ENCODE measurements at regions not wholly inside any gene's neighbourhood (a gene's known extent, or its start where the extent isn't known, plus 50 kb on each side); places are given as distances from the start of the nearest gene placed in this dataset.

DNA sequence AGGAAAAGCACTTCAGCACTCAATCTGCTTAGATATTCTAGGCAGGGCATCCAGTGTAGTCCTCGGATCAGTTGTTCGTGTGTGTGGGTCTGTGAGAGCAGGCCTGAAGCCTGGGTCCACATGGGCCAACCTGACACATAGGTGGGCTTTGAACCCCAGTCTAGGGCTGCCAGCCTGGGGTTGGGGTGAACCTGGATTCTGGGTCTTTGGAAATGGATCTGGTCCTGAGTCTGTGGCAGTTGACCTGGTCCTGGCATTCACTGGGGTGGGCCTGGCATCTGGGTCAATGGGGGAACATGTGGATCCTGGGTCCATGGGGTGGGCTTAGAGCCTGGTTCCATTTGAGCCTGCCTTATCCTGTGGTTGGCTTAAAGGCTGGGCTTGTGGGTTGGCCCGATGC, 492.6 kb upstream of the MAN1A1 start (continued):
- TF ChIP-seq, protein P1, sequence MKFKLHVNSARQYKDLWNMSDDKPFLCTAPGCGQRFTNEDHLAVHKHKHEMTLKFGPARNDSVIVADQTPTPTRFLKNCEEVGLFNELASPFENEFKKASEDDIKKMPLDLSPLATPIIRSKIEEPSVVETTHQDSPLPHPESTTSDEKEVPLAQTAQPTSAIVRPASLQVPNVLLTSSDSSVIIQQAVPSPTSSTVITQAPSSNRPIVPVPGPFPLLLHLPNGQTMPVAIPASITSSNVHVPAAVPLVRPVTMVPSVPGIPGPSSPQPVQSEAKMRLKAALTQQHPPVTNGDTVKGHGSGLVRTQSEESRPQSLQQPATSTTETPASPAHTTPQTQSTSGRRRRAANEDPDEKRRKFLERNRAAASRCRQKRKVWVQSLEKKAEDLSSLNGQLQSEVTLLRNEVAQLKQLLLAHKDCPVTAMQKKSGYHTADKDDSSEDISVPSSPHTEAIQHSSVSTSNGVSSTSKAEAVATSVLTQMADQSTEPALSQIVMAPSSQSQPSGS (CRISPR knock-in tag; IDR thresholded peaks at IDR 0.05; ENCODE audit: borderline replicate concordance, low read depth) = no peak
- TF ChIP-seq NFYB (CRISPR knock-in tag; conservative IDR thresholded peaks at IDR 0.05; ENCODE audit: low read depth) (no peak), TEAD4 (CRISPR knock-in tag; IDR thresholded peaks at IDR 0.05) (no peak), SP1 (CRISPR knock-in tag; conservative IDR thresholded peaks at IDR 0.05) (no peak), KAT7 (CRISPR knock-in tag; IDR thresholded peaks at IDR 0.05; ENCODE audit: borderline replicate concordance) (no peak), JUN (CRISPR knock-in tag; IDR thresholded peaks at IDR 0.05) (no peak), ETV6 (CRISPR knock-in tag; IDR thresholded peaks at IDR 0.05) (no peak)
- TF ChIP-seq, protein P2, sequence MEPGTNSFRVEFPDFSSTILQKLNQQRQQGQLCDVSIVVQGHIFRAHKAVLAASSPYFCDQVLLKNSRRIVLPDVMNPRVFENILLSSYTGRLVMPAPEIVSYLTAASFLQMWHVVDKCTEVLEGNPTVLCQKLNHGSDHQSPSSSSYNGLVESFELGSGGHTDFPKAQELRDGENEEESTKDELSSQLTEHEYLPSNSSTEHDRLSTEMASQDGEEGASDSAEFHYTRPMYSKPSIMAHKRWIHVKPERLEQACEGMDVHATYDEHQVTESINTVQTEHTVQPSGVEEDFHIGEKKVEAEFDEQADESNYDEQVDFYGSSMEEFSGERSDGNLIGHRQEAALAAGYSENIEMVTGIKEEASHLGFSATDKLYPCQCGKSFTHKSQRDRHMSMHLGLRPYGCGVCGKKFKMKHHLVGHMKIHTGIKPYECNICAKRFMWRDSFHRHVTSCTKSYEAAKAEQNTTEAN (CRISPR knock-in tag; IDR thresholded peaks at IDR 0.05) = no peak
- TF ChIP-seq, protein P3, sequence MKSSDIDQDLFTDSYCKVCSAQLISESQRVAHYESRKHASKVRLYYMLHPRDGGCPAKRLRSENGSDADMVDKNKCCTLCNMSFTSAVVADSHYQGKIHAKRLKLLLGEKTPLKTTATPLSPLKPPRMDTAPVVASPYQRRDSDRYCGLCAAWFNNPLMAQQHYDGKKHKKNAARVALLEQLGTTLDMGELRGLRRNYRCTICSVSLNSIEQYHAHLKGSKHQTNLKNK (CRISPR knock-in tag; IDR thresholded peaks at IDR 0.05) = no peak

DNA sequence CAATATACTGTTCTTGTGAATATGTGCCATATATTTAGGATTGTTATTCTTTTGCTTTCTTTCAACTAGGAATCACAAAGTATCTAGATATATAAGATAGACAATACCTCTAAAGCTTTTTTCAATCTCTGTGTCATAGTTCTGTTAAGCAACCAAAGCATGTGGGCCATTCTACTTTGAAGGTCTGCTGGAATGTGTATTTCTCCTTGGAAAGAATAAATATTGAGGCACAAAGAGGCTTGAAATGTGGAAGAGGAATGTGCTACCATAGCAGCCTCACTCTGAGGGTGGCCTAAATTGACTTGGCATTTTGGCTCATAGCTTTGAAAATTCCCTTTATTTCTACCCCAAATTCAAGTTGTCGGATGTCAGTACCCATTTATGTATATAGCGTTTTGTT, 488.5 kb upstream of the MAN1A1 start:
- no peak for DNase-seq (ENCODE audit: low spot score)
- ChIA-PET POLR2A (no interaction called here), CTCF (no interaction called here)
- TF ChIP-seq ETV6 (CRISPR knock-in tag; IDR thresholded peaks at IDR 0.05) = no peak
- TF ChIP-seq SOX15 (CRISPR knock-in tag; IDR thresholded peaks at IDR 0.05) = no peak
- Mint-ChIP-seq H3K4me3 (no peak overlapping the region), H3K27ac (no peak overlapping the region), H3K36me3 (no peaks in the 10 kb centered on the region), H3K4me1 (no peaks in the 10 kb centered on the region), H3K27me3 (ENCODE audit: low read depth) (no peaks in the 10 kb centered on the region), H3K9me3 (peaks cover 16% of the 10 kb centered on the region)
- ATAC-seq = no peak

GRCh38 chr6:119834418-119834817, 484.9 kb upstream of the MAN1A1 start:
- CTCF ChIA-PET = interaction anchor here (0.6 to 1.2 kb wide), 2 partner anchors 23 to 145 kb away, joined by 3 to 4 read pairs; no protein-coding TSS in a partner anchor
- Mint-ChIP-seq H3K9me3 (peaks cover 7% of the 10 kb centered on the region; the same call in 1 of the 2 replicates), H3K4me1 (peaks cover 12% of the 10 kb centered on the region), H3K36me3 (no peaks in the 10 kb centered on the region), H3K4me3 (no peak overlapping the region), H3K27me3 (ENCODE audit: low read depth) (no peaks in the 10 kb centered on the region), H3K27ac (no peak overlapping the region)
- TF ChIP-seq ESRRA (CRISPR knock-in tag; IDR thresholded peaks at IDR 0.05; ENCODE audit: borderline replicate concordance) (no peak), MAX (CRISPR knock-in tag; IDR thresholded peaks at IDR 0.05) (no peak), SOX15 (CRISPR knock-in tag; IDR thresholded peaks at IDR 0.05) (no peak), ZBTB21 (CRISPR knock-in tag; IDR thresholded peaks at IDR 0.05; ENCODE audit: borderline replicate concordance) (no peak), FOXK1 (CRISPR knock-in tag; IDR thresholded peaks at IDR 0.05) (no peak), RELA (CRISPR knock-in tag; IDR thresholded peaks at IDR 0.05; ENCODE audit: borderline replicate concordance) (no peak)
- TF ChIP-seq, protein P4, sequence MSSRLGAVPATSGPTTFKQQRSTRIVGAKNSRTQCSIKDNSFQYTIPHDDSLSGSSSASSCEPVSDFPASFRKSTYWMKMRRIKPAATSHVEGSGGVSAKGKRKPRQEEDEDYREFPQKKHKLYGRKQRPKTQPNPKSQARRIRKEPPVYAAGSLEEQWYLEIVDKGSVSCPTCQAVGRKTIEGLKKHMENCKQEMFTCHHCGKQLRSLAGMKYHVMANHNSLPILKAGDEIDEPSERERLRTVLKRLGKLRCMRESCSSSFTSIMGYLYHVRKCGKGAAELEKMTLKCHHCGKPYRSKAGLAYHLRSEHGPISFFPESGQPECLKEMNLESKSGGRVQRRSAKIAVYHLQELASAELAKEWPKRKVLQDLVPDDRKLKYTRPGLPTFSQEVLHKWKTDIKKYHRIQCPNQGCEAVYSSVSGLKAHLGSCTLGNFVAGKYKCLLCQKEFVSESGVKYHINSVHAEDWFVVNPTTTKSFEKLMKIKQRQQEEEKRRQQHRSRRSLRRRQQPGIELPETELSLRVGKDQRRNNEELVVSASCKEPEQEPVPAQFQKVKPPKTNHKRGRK (CRISPR knock-in tag; IDR thresholded peaks at IDR 0.05; ENCODE audit: borderline replicate concordance) = no peak
- DNase-seq (ENCODE audit: low spot score) (no peak), ATAC-seq (no peak)
- POLR2A ChIA-PET = no interaction called here

GRCh38 chr6:119832411-119832810, 482.9 kb upstream of the MAN1A1 start:
- POLR2A ChIA-PET = no interaction called here

More at GRCh38 chr6:119832411-119832810, 482.9 kb upstream of the MAN1A1 start:
- Mint-ChIP-seq H3K27me3 (ENCODE audit: low read depth) (no peaks in the 10 kb centered on the region), H3K36me3 (no peaks in the 10 kb centered on the region), H3K4me3 (no peak overlapping the region), H3K4me1 (peaks cover 12% of the 10 kb centered on the region), H3K27ac (no peak overlapping the region), H3K9me3 (peaks cover 17% of the 10 kb centered on the region)
- DNase-seq (ENCODE audit: low spot score) (no peak), ATAC-seq (no peak)
- no peak for TF ChIP-seq MXD4 (CRISPR knock-in tag; IDR thresholded peaks at IDR 0.05; ENCODE audit: borderline replicate concordance)
- TF ChIP-seq AFF4 (CRISPR knock-in tag; IDR thresholded peaks at IDR 0.05; ENCODE audit: borderline replicate concordance) = no peak
- CTCF ChIA-PET = no interaction called here
